ENCODE measurements at regions not wholly inside any gene's neighbourhood (a gene's known extent, or its start where the extent isn't known, plus 50 kb on each side); places are given as distances from the start of the nearest gene placed in this dataset.
A peak's percentile ranks its signal among the peaks of the same experiment; 100 is the strongest.

DNA sequence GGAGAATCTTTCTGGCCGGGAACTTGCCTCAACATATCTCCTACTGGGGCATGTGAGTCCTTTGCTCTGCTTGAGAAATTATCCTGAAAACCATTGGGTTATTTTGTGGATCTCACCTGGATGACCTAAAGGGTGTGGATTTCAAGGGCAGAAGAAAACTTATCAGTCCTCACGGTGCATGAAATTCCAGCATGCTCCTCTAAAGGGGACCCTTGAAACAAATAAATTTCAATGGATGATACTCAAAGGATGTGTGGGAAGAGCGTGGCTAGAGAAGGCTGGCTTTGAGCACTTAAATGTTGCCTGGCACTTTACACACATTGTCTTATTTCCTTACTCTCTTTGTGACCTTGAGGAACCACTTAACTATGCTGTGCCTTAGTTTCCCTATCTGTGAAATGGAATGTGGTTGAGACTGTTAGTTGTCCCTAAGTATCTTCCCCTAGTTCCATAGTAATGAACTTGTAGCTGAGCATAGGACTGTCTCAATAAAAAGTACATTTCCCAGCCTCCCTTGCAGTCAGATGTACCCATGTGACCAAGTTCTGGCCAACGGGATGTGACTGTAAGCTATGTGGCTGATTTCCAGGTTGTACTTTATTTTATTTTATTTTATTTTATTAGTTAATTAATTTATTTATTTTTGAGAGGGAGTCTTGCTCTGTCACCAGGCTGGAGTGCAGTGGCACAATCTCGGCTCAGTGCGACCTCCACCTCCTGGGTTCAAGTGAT lies 81.9 kb upstream of the PTPN1 start:
- DNase-seq (ENCODE audit: low spot score): no peak

DNA sequence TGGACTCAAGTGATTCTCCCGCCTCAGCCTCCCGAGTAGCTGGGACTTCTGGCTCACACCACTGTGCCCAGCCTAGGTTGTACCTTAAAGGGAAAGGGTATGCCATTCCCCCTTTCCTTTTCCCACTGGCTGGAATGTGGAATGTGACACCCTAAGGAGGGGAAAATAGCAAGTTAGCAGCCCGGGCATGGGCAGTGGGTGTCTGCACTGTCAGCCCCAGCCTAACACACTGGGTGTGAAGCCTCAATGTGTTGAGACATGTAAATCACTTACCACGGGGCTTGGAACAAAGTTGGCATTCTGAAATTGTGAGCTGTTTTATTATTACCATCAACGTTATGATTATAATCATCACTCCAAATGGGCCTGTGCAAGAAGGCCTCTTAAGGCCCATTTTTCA lies 80.8 kb upstream of the PTPN1 start:
- DNase-seq (ENCODE audit: low spot score): no peak

DNA sequence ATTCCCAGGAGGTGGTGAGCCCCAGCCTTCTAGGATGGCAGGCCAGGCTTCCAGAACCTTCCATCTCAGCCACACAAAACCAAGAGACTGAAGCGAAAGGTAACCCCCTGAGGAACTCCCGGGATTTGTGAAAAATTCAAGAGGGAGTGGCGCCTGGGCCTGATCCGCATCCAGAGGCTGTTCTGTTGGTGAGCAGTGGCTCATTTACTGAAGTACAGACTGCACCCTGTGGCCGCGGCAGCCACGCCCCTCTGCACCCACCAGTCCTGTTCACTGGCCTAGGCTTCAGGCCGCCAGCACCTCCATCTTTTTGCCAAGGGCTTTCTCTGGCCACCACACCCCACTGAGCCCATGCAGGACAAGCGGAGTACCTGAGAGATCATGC lies 79.1 kb upstream of the PTPN1 start:
- DNase-seq (ENCODE audit: low spot score): peak; percentile 59

GRCh38 chr20:50433001-50433761 lies 77.0 kb upstream of the PTPN1 start:
- no peak for DNase-seq (ENCODE audit: low spot score)

DNA sequence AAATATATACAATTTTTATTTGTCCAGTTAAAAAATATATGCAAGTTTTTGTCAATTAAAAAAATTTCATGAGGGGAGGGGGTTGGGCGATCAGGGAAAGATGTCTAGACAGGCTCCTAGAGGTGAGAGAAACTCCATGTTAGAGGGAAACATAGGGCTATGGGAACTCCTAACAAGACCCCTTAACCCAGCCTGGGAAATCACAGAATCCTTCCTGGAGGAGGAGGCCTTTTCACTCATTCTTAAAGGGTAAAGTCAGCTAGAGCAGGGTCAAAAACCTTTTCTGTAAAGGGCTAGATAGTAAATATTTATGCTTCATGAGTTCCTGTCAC lies 75.9 kb upstream of the PTPN1 start:
- no peak for DNase-seq (ENCODE audit: low spot score)

DNA sequence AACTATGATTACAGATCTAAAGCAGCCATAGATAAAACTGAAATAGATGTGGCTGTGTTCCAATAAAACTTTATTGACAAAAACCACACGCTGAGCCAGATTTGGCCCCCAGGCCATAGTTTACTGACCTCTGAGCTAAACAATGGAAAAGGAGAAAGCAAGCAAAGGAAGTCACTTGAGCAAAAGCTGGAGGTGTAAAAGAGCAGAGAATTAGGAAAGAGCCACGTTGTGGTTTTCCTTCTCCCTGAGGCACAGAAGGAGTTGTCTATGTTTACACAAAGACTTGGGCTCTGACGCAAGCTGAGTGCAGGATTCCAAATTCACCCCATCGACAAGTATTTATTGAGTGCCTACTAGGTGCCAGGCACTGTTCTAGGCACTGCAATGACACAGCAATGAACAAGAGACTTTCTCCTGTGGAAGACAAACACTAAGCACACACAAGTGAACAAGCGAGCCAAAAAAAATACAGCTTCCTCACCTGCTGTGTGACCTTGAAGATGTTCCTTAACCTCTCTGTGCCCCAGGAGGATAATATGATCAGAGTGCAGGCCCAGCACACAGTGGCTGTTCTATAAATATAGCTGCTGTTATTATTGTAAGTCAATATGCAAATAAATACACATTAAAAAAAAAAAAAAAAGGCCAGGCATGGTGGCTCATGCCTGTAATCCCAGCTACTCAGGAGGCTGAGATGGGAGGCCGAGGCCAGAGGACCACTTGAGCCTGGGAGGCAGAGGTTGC lies 75.4 kb upstream of the PTPN1 start:
- no peak for DNase-seq (ENCODE audit: low spot score)

DNA sequence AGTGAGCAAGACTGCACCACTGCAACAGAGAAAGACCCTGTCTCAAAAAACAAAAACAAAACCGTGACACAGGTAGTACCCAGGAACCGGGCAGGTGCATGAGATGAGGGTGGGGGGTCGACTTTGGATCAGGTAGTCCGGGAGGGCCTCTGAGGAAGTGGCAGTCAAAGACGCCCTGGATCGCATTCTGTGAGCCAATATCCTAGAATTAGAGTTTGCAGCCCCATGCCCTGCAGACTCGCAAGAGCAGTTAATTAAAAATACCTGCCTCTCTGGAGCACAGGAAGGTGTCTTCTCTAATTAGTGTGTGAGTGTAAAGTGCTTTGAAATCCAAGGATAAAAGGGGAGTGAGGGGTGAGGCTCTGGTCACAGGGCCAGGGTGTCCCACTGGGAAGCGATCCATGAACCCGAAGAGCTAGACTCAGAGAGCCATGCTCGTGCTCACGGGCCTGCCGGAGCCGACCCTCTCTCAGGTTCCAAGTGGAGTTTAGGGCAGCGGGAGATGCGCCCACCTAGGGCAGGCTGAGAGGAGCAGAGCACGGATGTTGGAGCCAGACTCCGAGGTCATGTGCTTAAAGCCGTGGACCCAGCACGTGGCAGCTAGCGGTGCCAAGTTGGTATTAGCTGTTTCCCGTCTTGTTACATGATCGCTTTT lies 74.7 kb upstream of the PTPN1 start:
- DNase-seq (ENCODE audit: low spot score): no peak

- DNase-seq (ENCODE audit: low spot score): no peak
Measured at GRCh38 chr20:50436052-50436656, 74.0 kb upstream of the PTPN1 start.

DNA sequence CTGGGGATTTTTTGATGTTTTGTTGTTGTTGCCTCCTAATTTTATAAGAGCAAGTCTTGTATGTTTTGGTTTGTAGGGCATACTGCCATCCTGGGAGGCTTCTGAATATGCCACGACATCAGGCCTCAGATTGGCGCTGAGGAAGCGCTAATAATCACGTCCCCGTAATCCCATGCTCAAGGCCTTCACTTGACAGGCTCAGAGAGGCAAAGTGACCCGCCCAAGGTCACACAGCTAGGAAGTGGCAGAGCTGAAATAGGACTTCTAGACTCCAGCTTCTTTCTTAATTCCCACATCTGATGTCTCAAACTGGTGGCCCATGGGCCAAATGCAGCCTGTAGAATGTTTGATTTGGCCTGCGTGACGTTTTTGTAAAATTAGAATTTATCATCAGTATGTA lies 73.5 kb upstream of the PTPN1 start:
- no peak for DNase-seq (ENCODE audit: low spot score)

- peak; percentile 89 for DNase-seq (ENCODE audit: low spot score)
Measured at GRCh38 chr20:50438986-50439407, 71.2 kb upstream of the PTPN1 start.

- peak; percentile 49 for DNase-seq (ENCODE audit: low spot score)
Measured at GRCh38 chr20:50439539-50440453, 70.4 kb upstream of the PTPN1 start.

DNA sequence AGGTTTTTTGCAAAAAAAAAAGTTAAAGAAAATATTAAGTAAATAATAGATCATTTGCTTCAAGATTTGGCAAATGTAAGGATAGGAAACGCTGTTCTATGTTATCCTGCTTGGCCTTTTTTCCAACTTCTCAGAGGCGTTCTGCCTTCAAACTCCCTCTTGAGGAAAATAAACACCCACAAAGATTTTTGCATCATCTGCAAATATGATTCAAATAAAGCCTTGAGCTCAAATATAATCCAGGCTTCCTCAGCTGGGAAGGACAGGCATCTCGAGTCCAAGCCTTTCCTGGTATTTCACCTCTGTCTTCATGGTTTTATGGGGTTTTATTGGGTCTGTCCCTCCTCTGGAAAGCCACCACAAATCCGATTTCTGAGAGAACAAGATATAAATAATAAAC lies 67.7 kb upstream of the PTPN1 start:
- DNase-seq (ENCODE audit: low spot score): no peak

DNA sequence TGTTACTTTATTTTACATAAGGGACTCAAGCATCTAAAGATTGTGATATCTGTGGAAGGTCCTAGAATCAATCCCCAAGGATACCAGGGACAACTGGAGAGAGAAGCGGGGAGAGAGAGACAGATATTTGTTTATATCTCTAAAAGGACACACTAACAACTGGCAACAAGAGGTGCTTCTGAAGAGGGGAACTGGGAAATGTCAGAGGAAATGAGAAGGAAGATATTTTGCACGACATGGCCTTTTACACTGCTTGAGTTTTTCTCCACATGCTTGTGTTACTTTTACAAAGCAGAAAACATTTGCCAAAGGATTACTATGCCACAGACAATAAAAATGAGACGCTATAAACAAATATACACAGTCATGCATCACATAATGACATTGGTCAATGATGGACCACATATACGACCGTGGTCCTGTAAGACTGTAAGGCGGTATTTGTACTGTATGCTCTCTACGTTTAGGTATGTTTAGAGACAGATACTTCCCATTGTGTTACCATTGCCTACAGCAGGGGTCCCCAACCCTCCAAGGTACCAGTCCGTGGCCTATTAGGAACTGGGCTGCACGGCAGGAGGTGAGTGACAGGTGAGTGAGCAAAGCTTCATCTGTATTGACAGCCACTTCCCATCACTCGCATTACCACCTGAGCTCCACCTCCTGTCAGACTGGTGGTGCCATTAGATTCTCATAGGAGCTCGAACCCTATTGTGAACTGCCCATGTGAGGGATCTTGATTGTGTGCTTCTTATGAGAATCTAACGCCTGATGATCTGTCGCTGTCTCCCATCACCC lies 64.6 kb upstream of the PTPN1 start:
- DNase-seq (ENCODE audit: low spot score): no peak

DNA sequence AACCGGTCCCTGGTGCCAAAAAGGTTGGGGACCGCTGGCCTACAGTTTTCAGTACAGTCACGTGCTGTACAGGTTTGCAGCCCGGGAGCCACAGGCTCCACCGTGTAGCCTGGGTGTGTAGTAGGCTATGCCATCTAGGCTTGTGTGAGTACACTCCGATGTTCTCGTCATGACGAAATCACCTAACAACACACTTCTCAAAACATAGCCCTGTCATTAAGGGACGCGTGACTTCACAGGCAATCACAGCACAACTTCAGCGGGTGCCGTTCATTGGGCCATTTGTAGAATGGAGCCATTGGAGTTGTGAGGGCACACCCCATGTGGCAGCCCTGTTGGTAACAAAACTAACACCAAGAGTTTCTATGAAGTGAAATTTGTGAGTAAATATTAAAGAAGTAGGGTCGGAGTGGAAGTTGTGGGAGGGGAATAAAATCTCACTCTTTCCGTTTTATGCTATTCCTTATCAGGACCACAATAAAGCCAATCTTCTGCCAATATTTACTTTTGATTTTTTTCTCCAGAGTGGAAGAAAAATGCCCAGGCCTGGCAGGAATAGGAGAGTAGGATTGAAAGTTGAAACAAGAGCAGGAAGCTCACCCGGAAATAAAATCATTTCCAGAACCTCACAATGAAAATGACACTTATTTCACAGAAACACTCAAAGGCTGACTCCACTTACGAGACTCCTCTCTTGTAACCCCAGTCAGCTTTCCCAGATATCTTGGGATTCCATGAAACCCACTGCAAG lies 63.7 kb upstream of the PTPN1 start:
- no peak for DNase-seq (ENCODE audit: low spot score)

- no peak for DNase-seq (ENCODE audit: low spot score)
Measured at GRCh38 chr20:50447102-50447804, 62.9 kb upstream of the PTPN1 start.

- no peak for DNase-seq (ENCODE audit: low spot score)
Measured at GRCh38 chr20:50447817-50448216, 62.4 kb upstream of the PTPN1 start.

DNA sequence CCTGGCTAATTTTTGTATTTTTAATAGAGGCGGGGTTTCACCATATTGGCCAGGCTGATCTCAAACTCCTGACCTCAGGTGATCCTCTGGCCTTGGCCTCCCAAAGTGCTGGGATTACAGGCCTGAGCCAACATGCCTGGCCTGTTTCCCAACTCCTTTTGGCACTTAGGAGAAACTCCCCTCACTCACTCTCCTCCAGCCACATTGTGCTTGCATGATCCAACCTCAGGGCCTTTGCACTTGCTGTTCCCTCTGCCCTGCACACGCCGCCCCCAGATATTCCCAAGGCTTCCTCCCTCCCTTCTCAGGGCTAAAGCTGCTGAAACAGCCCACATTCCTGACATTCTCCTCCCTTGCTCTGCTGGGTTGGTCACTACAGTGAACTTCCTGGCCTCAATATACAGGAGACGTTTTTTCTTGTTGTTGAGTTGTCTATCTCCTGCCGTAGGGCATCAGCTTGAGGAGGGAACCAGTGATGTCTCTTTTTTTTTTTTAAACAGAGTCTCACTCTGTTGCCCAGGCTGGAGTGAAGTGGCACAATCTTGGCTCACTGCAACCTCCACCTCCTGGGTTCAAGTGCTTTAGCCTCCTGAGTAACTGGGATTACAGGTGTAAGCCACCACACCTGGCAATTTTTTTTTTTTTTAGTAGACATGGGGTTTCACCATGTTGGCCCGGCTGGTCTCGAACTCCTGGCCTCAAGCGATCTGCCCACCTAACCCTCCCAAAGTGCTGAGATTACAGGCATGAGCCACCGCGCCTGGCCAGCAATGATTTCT lies 61.4 kb upstream of the PTPN1 start:
- DNase-seq (ENCODE audit: low spot score): peak; percentile 55

Data from SW480 (cell line).